CD4-positive, alpha-beta T cell treated with Interleukin-15 for 4 hours (primary cell): ENCODE measurements at regions not wholly inside any gene's neighbourhood (a gene's known extent, or its start where the extent isn't known, plus 50 kb on each side); places are given as distances from the start of the nearest gene placed in this dataset.

Source experiments
- DNase-seq: peaks from one replicate; pipeline ENCODE4 v3.0.0-alpha.2; 2020; ENCODE audit warnings: low spot score

DNA sequence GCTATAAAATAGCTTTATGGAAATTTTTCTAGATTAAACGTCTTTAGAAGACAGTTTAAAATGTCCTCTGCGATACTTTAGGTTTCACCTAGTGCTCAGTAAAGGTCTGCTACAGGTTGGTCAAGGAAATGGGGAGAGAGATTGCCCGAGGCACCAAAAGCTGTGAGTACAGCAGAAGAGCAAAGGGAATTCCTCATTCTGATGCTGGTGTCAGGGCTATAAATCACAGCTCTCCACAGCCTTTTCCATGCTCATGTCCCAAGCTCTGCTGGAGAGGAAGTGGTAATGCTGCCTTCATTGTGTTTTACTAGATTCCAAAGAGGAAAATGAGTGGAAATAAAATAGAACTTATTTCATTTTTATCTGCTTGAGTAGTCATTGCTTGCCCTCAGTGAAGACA, 2060.4 kb downstream of the ARAP2 start:
- DNase-seq, result no peak

DNA sequence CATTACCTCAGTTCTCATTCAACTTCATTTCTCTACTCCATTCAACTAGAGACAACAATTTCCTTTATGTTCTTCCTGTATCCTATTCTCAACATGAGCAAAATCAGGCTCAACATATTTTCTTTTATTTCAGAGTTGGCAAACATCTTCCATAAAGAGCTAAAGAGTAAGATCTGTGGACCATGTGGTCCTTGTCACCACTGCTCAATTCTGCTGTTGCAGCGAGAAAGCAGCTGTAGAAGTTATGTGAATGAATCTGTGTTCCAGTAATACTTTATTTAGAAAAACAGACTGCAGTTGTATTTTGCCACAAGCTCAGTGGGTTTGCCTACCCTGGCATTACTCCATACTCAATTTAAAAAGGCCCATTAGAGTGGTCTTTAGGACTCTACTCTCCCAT, 2057.3 kb downstream of the ARAP2 start:
- no peak for DNase-seq

DNA sequence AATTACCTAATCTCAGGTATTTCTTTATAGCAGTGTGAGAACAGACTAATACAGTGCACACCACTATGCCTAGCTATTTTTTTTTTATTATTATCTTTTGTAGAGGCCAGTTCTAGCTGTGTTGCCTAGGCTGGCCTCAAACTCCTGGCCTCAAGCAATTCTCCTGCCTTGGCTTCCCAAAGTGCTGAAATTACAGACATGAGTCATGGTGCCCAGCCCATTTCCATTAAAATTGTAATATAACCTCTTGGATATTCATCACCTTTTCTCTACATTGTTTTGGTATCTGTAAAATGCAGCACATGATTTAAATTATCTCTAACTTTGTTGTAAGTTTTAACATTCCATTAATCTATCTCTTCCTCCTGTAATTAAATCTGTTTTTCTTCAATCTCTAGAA, 2052.9 kb downstream of the ARAP2 start:
- no peak for DNase-seq

DNA sequence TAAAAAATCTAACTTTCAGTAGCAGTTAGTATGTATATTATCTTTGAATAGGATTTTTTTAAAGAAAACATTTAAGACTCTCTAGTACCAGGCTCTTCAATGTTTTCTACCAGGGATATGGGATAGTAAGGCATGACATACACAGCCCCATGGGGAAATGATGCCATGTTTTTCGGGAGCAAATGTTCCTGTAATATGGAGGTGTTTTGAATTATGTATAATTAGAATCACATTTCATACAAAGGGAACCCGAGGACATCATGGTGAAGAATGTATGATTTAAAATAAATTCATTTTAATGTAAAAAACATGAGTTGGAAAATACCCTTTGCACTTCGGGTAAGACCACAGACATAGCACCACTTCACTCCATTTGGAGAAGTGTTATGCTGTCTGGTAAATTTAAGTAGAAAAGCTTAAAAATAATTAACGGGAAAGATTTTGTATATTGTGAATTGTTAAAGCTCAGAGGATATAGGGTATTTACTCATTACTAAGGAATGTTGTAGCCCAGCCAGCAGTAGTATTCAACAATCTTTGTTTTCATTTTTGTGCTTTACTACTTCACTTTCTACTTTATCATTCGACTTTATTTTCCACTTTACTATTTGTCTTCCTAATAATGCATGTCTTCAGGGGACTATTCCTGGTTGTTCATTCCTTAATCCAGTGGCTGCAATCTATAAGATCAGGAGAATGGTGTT, 2050.7 kb downstream of the ARAP2 start:
- no peak for DNase-seq

DNA sequence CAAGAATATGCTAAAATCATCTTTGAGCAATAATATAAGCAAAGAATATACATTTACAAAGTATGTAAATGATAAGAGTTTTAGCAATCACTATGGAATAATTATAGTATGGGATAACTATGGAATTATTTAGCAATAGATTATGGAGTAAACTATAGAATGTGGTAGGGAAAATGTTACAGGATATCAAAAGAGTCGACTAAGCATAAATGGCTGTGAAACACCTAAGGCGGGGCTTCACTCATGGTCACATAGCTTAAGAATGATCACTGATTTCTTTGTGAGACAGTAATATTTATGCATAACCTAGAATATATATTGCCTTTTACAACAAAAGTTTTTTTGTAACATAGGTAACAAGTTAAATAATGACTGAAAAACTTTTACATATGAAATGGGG, 2049.7 kb downstream of the ARAP2 start:
- no peak for DNase-seq

DNA sequence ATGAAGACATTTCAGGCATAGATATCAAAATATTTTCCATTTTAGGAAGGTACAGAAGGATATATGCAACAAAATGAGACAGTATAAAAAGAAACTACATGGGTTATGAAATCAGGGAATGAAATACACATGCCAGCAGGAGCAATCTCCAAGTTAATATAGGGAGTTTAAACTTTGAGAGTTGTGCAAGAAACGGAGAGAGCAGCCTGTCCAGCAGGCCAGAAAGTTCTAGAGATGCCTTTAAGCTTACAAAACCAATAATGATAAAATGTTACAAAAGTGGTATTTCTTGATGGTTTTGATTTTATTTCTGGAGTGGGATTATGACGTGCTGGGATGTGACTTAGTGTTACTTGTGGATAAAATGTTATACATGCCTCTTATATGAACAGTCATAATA, 2047.9 kb downstream of the ARAP2 start:
- no peak for DNase-seq

DNA sequence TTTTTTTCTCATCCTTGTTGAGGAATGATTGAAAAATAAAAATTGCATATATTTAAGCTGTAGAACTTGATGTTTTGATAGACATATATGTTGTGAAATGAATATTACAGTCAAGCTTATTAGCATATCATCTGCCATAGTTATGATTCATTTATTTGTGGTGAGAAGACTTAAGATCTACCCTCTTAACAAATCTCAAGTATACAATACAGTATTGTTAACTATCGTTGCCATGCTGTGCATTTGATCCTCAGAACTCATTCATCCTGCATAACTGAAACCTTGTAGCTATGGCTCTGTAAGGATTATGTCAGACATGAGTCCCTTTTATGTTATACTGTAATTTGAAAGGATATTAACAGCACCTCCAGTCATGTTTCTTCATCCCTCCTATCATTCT, 2045.3 kb downstream of the ARAP2 start:
- no peak for DNase-seq

DNA sequence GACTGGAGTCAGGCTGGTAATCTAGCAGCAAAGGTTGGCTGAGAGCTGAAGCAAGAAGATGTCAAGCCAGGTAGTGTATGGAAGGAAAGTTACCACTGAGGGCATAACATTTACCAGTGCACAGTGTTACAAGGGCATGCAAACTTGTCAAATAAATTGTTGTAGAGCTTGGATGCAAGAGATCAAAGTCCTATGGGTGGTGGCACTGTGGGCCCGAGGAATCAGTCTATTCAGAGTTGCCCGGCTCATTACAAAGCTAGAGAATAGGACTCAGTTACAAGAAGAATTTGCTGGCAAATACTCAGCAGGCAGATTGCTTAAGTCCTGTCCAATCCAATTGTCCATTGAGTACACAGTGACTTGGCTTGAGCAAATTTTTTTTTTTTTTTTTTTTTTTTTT, 2043.8 kb downstream of the ARAP2 start:
- no peak for DNase-seq

DNA sequence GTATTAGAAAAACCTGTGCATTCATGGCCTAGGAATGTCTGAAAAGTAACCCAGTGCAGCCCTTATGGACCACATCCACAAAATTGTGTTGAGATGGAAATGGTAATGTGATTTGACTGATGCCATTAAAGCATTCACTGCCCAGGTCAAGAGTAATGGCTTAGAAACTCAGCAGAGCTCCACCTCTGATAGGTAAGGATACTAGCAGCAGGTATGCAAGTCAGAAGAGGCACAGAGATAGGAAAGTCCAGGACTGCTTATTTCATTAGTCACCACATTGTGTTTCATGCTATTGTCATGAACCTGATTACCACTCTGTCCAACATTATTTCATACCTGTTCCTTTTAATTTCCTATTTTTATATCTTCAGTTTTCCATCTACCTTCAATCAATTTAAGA, 2042.2 kb downstream of the ARAP2 start:
- no peak for DNase-seq

DNA sequence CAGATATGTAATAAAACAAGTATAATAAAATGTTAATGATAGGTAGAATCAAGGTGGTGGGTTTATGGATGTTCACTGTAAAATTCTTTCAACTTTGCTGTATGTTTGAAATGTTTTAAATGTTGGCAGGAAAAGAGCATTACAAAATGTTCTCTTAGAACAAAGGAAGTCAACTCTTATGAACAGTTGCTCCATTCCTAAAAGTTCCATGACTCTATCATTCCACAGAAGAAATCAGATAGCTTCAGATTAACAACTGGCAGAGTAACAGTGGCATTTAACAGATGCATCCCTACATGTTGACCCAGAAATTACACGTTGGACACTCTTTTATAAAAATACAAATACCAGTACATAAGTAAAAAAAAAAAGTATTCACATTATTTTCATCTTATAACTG, 2023.7 kb downstream of the ARAP2 start:
- no peak for DNase-seq

DNA sequence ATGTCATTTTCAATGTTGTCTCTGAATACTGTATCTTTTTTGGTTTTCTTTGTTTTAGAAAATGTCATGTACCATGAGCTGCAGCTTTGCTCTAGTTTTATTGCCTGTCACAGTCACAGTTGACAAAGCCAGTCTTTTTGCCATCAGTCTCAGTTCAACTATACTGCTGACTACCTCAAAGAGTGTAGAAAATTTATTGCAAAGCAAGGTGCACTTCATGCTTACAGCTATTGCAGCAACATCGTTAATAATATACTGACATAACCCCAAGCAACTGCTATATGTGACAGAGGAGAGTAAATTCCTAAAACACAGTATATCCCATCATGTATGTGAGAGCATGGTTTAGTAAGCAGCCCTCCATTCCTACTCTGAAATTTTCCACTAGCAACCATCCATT, 2022.3 kb downstream of the ARAP2 start:
- DNase-seq, result no peak

DNA sequence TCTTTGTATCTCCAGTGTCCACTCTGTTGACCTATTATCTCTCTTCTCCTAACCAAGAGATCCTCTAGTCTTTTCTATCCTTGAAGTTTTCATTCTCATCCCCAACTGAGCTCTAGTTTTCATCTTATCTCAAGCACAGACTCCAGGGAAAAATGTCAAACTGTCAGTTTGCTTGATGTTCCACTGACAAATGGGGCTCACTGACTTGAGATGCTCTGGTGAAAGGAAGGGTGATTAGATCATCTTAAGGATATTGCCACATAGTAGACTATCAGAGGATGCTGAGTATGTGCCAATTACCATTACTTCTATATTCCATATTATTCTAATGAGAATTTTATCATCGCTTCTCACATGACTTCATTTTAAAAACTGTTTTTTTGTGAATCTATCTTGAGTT, 2008.2 kb downstream of the ARAP2 start:
- no peak for DNase-seq

DNA sequence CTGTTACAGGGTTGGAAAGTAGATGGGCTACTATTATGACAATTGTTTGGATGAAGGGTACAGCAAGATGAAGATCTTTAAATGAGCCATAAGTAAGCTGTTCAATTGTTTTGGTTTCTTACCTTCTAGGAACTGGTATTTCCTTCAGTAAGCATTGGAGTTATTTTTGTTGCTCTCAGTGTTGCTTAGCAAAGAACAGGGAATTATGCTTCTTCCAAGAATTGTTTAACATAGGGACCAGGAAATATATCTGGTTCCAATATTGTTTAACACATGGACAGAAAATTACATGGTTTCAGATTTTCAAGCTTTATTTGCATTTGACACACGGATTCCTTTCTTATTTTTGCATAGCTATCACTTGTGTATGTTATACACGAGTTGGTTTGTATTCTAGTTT, 1999.0 kb downstream of the ARAP2 start:
- no peak for DNase-seq

DNA sequence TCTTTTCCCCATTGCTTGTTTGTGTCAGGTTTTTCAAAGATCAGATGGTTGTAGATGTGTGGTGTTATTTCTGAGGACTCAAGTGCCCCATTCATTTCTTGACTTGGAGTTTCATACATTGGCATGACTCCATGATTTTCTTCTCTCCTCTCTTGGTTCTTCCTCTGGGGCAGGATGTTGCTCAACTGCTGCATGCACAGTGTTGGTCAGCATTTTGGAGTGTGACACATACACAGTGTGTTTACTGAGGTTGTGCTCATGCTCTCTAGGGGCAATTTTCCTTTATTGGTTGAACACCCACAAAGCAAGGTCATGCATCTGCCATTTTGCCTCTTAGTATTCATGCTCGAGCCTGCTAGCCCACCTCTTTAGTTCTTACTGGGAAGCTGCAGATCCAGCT, 1993.8 kb downstream of the ARAP2 start:
- no peak for DNase-seq

DNA sequence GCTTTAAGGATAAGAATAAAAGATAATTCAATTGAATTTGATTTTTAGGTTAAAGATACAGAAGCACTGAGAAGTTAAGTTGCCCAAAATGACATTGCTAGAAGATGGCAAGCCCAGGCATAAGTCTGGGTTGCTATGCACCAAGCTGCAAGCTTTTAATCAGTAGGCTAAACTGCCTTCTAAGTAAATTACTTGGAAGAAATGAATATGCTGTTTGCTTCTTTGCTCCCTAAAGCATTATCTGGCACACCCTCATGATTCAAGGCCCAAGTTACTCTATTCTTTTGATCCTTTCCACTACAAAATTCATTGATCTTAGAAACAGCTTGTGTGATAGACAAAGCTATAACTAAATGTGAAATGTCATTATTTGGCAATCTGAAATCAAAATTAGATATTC, 1991.1 kb downstream of the ARAP2 start:
- DNase-seq, result no peak

DNA sequence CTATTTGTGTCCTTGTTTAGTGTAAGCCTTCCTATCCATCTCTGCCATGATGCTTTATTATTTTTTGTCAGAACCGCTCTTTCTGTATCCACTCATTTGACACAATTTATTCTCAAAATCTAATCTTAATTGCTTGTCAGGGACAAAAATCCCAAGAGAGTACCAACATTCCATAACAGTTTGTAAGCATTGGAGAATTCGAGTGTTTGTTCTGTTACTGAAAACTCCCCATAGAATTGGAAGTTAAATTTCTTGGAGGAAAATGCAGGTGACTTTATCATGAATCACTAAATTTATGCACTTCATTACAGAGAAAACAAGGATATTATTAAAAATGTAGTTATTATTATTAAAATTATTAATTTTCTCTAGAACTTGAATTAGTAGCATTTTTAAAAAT, 1986.1 kb downstream of the ARAP2 start:
- no peak for DNase-seq

DNA sequence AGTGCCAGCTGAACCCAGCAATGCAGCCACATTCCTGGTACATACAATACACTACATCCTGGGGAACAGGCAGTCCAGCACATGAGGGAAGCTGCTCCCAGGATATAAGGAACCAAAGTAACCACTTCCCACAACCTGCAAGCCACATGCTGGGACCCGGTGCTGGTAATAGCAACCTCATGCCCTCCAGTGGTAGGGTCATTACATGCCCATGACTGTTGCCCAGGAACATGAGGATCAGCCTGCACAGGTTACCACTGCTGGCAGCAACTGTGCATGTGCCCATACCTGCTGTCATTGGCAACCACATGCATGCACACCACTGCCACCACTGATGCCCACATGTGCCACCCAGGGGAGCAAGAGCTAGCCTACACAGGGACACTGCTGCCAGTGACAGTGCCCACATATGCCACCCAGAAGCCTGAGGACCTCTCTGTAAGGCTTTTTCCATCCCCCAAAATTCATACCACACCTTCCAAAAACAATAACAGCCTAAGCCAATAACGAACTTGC, 1982.5 kb downstream of the ARAP2 start:
- no peak for DNase-seq

DNA sequence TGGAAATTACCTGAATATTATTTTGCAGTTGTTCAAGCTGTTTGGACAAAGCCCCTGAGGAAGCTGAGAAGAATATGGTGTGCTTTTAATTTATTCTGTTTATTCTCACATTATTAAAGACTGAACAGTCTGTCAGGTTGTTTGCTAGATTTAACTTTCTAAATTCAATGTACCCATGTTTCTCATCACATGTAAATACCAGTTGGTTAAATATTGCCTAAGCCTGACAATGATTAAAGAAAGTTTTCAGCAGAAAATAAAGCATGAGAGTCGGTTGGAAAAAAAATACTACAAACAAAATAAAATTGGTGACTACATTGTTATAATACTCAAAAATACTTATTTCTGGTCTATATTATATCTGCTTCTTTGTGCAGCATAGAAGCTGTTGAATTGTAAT, 1974.7 kb downstream of the ARAP2 start:
- DNase-seq, result no peak

DNA sequence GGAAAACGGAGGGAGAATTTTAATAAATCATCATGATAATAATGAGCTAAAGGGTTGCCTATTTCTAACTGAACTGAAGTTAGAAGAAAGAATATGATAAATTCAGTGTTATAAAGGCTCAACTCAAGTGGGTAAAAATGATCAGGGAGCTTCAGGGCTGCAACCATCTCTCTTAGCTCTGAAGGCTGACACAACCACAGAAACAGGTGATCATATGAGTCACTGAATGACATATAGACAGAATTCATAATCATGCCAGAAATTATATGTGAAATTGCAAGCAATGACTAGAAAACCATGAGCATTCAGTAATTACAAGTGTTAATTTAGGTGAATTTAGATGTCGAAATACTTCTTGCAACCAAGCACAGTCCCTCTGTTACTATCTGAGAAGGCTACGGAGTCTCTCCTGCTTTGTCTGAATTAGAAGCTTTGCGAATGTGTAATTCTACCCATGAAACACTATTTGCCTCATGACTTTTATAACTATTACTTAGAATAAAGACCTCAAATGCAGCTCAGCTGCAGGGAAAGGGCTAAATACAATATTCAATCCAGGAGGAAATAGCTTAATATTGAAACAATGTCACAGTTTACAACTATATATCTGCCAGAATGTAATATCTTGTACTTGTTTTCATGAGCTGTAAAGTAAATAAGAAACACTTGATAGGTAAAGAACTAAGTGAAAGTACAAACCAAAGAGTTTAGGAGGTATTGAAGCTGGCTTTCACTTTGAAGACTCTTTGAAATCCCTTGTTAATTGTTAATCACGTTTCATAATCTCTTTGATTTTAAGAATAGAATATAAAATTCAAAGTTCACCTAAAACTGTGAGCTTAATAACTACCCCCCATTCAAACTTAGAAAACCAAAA, 1972.6 kb downstream of the ARAP2 start:
- no peak for DNase-seq

DNA sequence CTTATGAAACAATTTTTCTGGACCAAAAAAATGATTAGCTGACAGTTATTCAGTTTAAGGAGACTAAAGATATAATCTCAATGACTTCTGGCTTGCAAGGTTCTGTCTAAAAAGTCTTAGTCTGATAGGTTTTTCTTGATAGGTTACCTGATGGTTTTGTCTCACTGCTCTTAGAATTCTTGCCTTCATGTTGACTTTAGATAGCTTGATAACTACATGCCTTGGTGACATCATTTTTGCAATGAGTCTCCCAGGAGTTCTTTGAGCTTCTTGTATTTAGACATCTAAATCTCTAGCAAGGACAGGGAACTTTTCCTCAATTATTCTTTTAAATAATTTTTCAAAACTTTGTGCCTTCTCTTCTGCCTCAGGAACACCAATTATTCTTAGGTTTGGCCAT, 1965.3 kb downstream of the ARAP2 start:
- DNase-seq, result no peak

DNA sequence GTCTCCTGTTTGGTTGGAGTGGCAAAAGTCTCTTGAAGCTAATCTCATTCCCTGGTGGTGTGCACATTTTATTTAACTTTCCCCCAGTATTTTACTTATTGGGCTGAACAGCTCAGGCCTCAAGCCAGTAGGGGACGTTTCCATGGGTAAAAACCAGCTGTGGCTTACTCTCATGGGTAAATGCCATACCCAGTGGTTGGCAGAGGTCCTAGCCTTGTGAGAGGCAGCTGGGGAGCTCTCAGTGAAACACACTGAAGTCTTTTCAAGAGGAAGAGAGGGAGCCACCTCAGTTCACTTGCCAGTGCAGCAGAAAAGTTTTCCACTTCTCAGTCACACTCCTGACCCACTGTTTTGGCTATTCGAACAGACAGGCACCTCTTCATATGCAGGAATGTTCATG, 1964.2 kb downstream of the ARAP2 start:
- DNase-seq, result no peak

DNA sequence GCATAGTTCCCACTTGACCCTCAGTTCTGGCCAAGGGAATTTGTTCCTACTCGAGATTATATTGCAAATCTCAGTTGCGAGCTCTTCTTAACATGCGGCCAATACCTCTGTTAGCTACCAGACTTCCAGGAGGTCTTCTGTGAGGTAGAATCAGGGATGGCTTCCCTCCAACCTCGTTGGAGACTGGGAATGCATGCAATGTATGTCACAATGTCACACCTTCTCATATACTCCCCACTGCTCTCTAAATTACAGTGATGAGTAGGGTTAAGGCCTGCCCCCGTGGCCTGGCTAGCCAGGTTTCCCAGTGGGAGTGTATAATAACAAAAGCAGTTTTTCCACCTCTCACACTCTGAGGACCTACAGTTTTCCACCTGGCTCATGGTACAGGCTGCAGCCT, 1962.5 kb downstream of the ARAP2 start:
- DNase-seq, result no peak

DNA sequence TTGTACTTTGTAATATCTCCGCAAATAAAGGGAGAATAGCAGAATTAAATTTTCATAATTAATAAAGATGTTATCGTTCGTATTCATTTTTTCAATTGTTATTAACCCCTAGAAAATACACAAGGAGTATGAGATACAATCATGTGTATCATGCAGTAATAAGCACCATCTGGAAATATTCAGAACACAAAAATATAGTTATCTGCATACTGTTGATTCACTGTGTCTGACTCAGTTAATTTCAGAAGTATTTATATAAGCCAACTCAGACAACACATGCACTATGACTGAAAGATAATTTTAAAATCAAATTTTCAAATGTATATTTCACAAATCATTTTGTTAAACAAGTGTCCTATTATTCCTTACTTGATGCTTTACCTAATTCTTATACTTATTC, 1954.8 kb downstream of the ARAP2 start:
- DNase-seq, result no peak

DNA sequence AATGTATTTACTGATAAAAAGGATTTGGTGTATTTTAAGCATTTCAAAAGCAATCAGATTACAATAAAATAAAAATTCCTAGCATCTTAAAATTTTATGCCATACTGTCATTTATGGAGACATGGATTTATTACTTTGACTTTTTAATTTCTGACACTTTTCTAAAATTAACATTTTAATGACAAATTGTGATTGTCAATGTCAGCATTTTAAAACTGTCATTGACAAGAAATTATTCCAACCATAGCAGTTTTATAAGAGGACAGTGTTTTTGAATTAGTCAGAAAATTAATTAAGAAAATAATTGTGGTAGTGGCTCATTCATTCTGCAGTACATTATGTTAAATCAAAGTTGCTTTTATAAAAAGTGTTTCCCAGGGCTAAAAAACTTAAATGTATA, 1954.4 kb downstream of the ARAP2 start:
- no peak for DNase-seq
